ENCODE measurements at regions not wholly inside any gene's neighbourhood (a gene's known extent, or its start where the extent isn't known, plus 50 kb on each side); places are given as distances from the start of the nearest gene placed in this dataset.

GRCh38 chr14:97200245-97200644 is 403.1 kb downstream of the VRK1 start:
- no CpG with 5 or more reads among the region's 4 CpGs for WGBS, 2 donors (ENCODE audit: extremely low coverage in 2 of 2, insufficient read length in 2 of 2, insufficient replicate concordance in 1 of 2)
- no peak overlapping the region for H2BK15ac ChIP-seq (ENCODE audit: low read length)
- no peak overlapping the region for H4K8ac ChIP-seq (ENCODE audit: low read depth, low read length)
- H3K36me3 ChIP-seq (replicated peaks in 1 of 2; ENCODE audit: control insufficient read depth in 2 of 2, insufficient read depth in 2 of 2, low read length in 2 of 2), result no peaks in the 10 kb centered on the region
- H3K4me1 ChIP-seq (ENCODE audit: control insufficient read depth in 2 of 2, insufficient read depth in 1 of 2, low read depth in 1 of 2, low read length in 2 of 2), result no peaks in the 10 kb centered on the region
- H2BK12ac ChIP-seq (ENCODE audit: low read length), result no peak overlapping the region
- H3K18ac ChIP-seq (ENCODE audit: low read length), result no peak overlapping the region
- DNase-seq (ENCODE audit: low spot score), result no peak
- H2AFZ ChIP-seq (ENCODE audit: low read length), result no peak overlapping the region
- H3K27ac ChIP-seq (replicated peaks; ENCODE audit: low read length), result no peak overlapping the region
- no peak overlapping the region for H2BK5ac ChIP-seq (ENCODE audit: low read length)
- H3K4ac ChIP-seq (ENCODE audit: low read length), result no peak overlapping the region
- H3K4me3 ChIP-seq (ENCODE audit: low read length in 2 of 2), result no peak overlapping the region
- H4K91ac ChIP-seq (ENCODE audit: low read depth, low read length, poor library complexity), result no peak overlapping the region
- H3K14ac ChIP-seq (ENCODE audit: low read length), result no peak overlapping the region
- H3K79me1 ChIP-seq (ENCODE audit: low read depth, low read length), result no peaks in the 10 kb centered on the region
- H3K4me2 ChIP-seq (ENCODE audit: insufficient read depth, low read length, poor library complexity, severe bottlenecking), result no peak overlapping the region
- H3K9ac ChIP-seq (ENCODE audit: low read depth, low read length, poor library complexity), result no peak overlapping the region
- no peak overlapping the region for H2BK120ac ChIP-seq (ENCODE audit: low read depth, low read length)
- no peak overlapping the region for H2AK5ac ChIP-seq (ENCODE audit: low read depth, low read length)
- H3K23ac ChIP-seq (ENCODE audit: low read depth, low read length, poor library complexity), result no peak overlapping the region
- no peaks in the 10 kb centered on the region for H3K27me3 ChIP-seq (ENCODE audit: control insufficient read depth in 3 of 3, insufficient read depth in 3 of 3, low read depth in 1 of 3, low read length in 3 of 3)
- no peaks in the 10 kb centered on the region for H3K9me3 ChIP-seq (replicated peaks in 1 of 2; ENCODE audit: control insufficient read depth in 2 of 2, insufficient read depth in 1 of 2, low read depth in 1 of 2, low read length in 2 of 2)

GRCh38 chr14:97206916-97207315 is 409.7 kb downstream of the VRK1 start:
- no peak overlapping the region for H3K4me3 ChIP-seq (ENCODE audit: low read length in 2 of 2)
- H3K14ac ChIP-seq (ENCODE audit: low read length), result no peak overlapping the region
- H3K79me1 ChIP-seq (ENCODE audit: low read depth, low read length), result no peaks in the 10 kb centered on the region
- H3K4me1 ChIP-seq (ENCODE audit: control insufficient read depth in 2 of 2, insufficient read depth in 1 of 2, low read depth in 1 of 2, low read length in 2 of 2), result no peaks in the 10 kb centered on the region
- no peak overlapping the region for H2AFZ ChIP-seq (ENCODE audit: low read length)
- DNase-seq (ENCODE audit: low spot score), result no peak
- no peak overlapping the region for H2AK5ac ChIP-seq (ENCODE audit: low read depth, low read length)
- no peak overlapping the region for H2BK15ac ChIP-seq (ENCODE audit: low read length)
- WGBS, 2 donors (ENCODE audit: extremely low coverage in 2 of 2, insufficient read length in 2 of 2, insufficient replicate concordance in 1 of 2), result no CpG with 5 or more reads among the region's 11 CpGs
- no peak overlapping the region for H3K9ac ChIP-seq (ENCODE audit: low read depth, low read length, poor library complexity)
- H2BK120ac ChIP-seq (ENCODE audit: low read depth, low read length), result no peak overlapping the region
- H2BK12ac ChIP-seq (ENCODE audit: low read length), result no peak overlapping the region
- no peak overlapping the region for H3K4me2 ChIP-seq (ENCODE audit: insufficient read depth, low read length, poor library complexity, severe bottlenecking)
- H3K9me3 ChIP-seq (replicated peaks in 1 of 2; ENCODE audit: control insufficient read depth in 2 of 2, insufficient read depth in 1 of 2, low read depth in 1 of 2, low read length in 2 of 2), result no peaks in the 10 kb centered on the region
- no peaks in the 10 kb centered on the region for H3K36me3 ChIP-seq (replicated peaks in 1 of 2; ENCODE audit: control insufficient read depth in 2 of 2, insufficient read depth in 2 of 2, low read length in 2 of 2)
- peak overlapping the region; percentile 15 for H3K18ac ChIP-seq (ENCODE audit: low read length)
- no peak overlapping the region for H3K27ac ChIP-seq (replicated peaks; ENCODE audit: low read length)
- no peak overlapping the region for H4K91ac ChIP-seq (ENCODE audit: low read depth, low read length, poor library complexity)
- H3K27me3 ChIP-seq (ENCODE audit: control insufficient read depth in 3 of 3, insufficient read depth in 3 of 3, low read depth in 1 of 3, low read length in 3 of 3), result no peaks in the 10 kb centered on the region
- H4K8ac ChIP-seq (ENCODE audit: low read depth, low read length), result no peak overlapping the region
- no peak overlapping the region for H2BK5ac ChIP-seq (ENCODE audit: low read length)
- H3K4ac ChIP-seq (ENCODE audit: low read length), result no peak overlapping the region
- no peak overlapping the region for H3K23ac ChIP-seq (ENCODE audit: low read depth, low read length, poor library complexity)

- no peak overlapping the region for H3K4ac ChIP-seq (ENCODE audit: low read length)
- no peak overlapping the region for H3K4me3 ChIP-seq (ENCODE audit: low read length in 2 of 2)
- no peak for DNase-seq (ENCODE audit: low spot score)
- no peak overlapping the region for H3K23ac ChIP-seq (ENCODE audit: low read depth, low read length, poor library complexity)
- H2BK5ac ChIP-seq (ENCODE audit: low read length), result no peak overlapping the region
- WGBS, 2 donors (ENCODE audit: extremely low coverage in 2 of 2, insufficient read length in 2 of 2, insufficient replicate concordance in 1 of 2), result no CpG with 5 or more reads among the region's 1 CpG
- no peaks in the 10 kb centered on the region for H3K36me3 ChIP-seq (replicated peaks in 1 of 2; ENCODE audit: control insufficient read depth in 2 of 2, insufficient read depth in 2 of 2, low read length in 2 of 2)
- H2BK12ac ChIP-seq (ENCODE audit: low read length), result no peak overlapping the region
- H2BK15ac ChIP-seq (ENCODE audit: low read length), result no peak overlapping the region
- H3K27me3 ChIP-seq (ENCODE audit: control insufficient read depth in 3 of 3, insufficient read depth in 3 of 3, low read depth in 1 of 3, low read length in 3 of 3), result peaks cover 0 to 5% (median 0%) of the 10 kb centered on the region in 3 experiments
- no peak overlapping the region for H3K9ac ChIP-seq (ENCODE audit: low read depth, low read length, poor library complexity)
- no peak overlapping the region for H2AK5ac ChIP-seq (ENCODE audit: low read depth, low read length)
- no peak overlapping the region for H4K91ac ChIP-seq (ENCODE audit: low read depth, low read length, poor library complexity)
- H2BK120ac ChIP-seq (ENCODE audit: low read depth, low read length), result no peak overlapping the region
- no peaks in the 10 kb centered on the region for H3K9me3 ChIP-seq (replicated peaks in 1 of 2; ENCODE audit: control insufficient read depth in 2 of 2, insufficient read depth in 1 of 2, low read depth in 1 of 2, low read length in 2 of 2)
- H4K8ac ChIP-seq (ENCODE audit: low read depth, low read length), result no peak overlapping the region
- no peak overlapping the region for H3K27ac ChIP-seq (replicated peaks; ENCODE audit: low read length)
- H3K79me1 ChIP-seq (ENCODE audit: low read depth, low read length), result no peaks in the 10 kb centered on the region
- no peak overlapping the region for H3K18ac ChIP-seq (ENCODE audit: low read length)
- no peaks in the 10 kb centered on the region for H3K4me1 ChIP-seq (ENCODE audit: control insufficient read depth in 2 of 2, insufficient read depth in 1 of 2, low read depth in 1 of 2, low read length in 2 of 2)
- H3K4me2 ChIP-seq (ENCODE audit: insufficient read depth, low read length, poor library complexity, severe bottlenecking), result no peak overlapping the region
- H2AFZ ChIP-seq (ENCODE audit: low read length), result no peak overlapping the region
- no peak overlapping the region for H3K14ac ChIP-seq (ENCODE audit: low read length)
These were observed 413.0 kb downstream of the VRK1 start for GRCh38 chr14:97210202-97210601.

GRCh38 chr14:97212399-97212798 is 415.2 kb downstream of the VRK1 start:
- no peaks in the 10 kb centered on the region for H3K9me3 ChIP-seq (replicated peaks in 1 of 2; ENCODE audit: control insufficient read depth in 2 of 2, insufficient read depth in 1 of 2, low read depth in 1 of 2, low read length in 2 of 2)
- H3K18ac ChIP-seq (ENCODE audit: low read length), result no peak overlapping the region
- H2AFZ ChIP-seq (ENCODE audit: low read length), result no peak overlapping the region
- no peak overlapping the region for H3K4ac ChIP-seq (ENCODE audit: low read length)
- WGBS, 2 donors (ENCODE audit: extremely low coverage in 2 of 2, insufficient read length in 2 of 2, insufficient replicate concordance in 1 of 2), result no CpG with 5 or more reads among the region's 2 CpGs
- no peaks in the 10 kb centered on the region for H3K36me3 ChIP-seq (replicated peaks in 1 of 2; ENCODE audit: control insufficient read depth in 2 of 2, insufficient read depth in 2 of 2, low read length in 2 of 2)
- no peak for DNase-seq (ENCODE audit: low spot score)
- H2AK5ac ChIP-seq (ENCODE audit: low read depth, low read length), result no peak overlapping the region
- H3K27me3 ChIP-seq (ENCODE audit: control insufficient read depth in 3 of 3, insufficient read depth in 3 of 3, low read depth in 1 of 3, low read length in 3 of 3), result peaks cover 0 to 20% (median under 1%) of the 10 kb centered on the region in 3 experiments
- H3K14ac ChIP-seq (ENCODE audit: low read length), result no peak overlapping the region
- H4K8ac ChIP-seq (ENCODE audit: low read depth, low read length), result no peak overlapping the region
- H3K79me1 ChIP-seq (ENCODE audit: low read depth, low read length), result no peaks in the 10 kb centered on the region
- no peak overlapping the region for H4K91ac ChIP-seq (ENCODE audit: low read depth, low read length, poor library complexity)
- H2BK120ac ChIP-seq (ENCODE audit: low read depth, low read length), result no peak overlapping the region
- no peak overlapping the region for H2BK15ac ChIP-seq (ENCODE audit: low read length)
- no peak overlapping the region for H3K4me3 ChIP-seq (ENCODE audit: low read length in 2 of 2)
- no peak overlapping the region for H3K9ac ChIP-seq (ENCODE audit: low read depth, low read length, poor library complexity)
- H2BK12ac ChIP-seq (ENCODE audit: low read length), result no peak overlapping the region
- H2BK5ac ChIP-seq (ENCODE audit: low read length), result no peak overlapping the region
- H3K4me2 ChIP-seq (ENCODE audit: insufficient read depth, low read length, poor library complexity, severe bottlenecking), result no peak overlapping the region
- no peak overlapping the region for H3K23ac ChIP-seq (ENCODE audit: low read depth, low read length, poor library complexity)
- H3K27ac ChIP-seq (replicated peaks; ENCODE audit: low read length), result no peak overlapping the region
- H3K4me1 ChIP-seq (ENCODE audit: control insufficient read depth in 2 of 2, insufficient read depth in 1 of 2, low read depth in 1 of 2, low read length in 2 of 2), result no peaks in the 10 kb centered on the region
